ENCODE measurements at regions not wholly inside any gene's neighbourhood (a gene's known extent, or its start where the extent isn't known, plus 50 kb on each side); places are given as distances from the start of the nearest gene placed in this dataset.

GRCh38 chr4:16386711-16387320 lies 160.5 kb upstream of the TAPT1 start (continued):
- no peak for TF ChIP-seq CTCF (IDR thresholded peaks at IDR 0.05)
- no peak for TF ChIP-seq REST (IDR thresholded peaks at IDR 0.05; ENCODE audit: low read depth, low read length)

- no peaks in the 10 kb centered on the region for H3K9me2 ChIP-seq
- no peak for DNase-seq
- no peak overlapping the region for H2AFZ ChIP-seq (ENCODE audit: low read depth)
- H3K4me3 ChIP-seq (ENCODE audit: low read depth in 2 of 2, low read length in 1 of 2), result no peak overlapping the region
- WGBS (ENCODE audit: low lambda C conversion rate), result 44% methylated on average over 6 of the region's 6 CpGs
- H3K4me1 ChIP-seq (ENCODE audit: control insufficient read depth in 1 of 2, insufficient read depth in 2 of 2, low read depth in 1 of 2, low read length in 1 of 2), result no peaks in the 10 kb centered on the region; a peak in 2 of 4 replicates
- no peaks in the 10 kb centered on the region for H3K36me3 ChIP-seq (replicated peaks in 1 of 2; ENCODE audit: control insufficient read depth in 1 of 2, insufficient read depth in 2 of 2, low read length in 1 of 2)
- no peaks in the 10 kb centered on the region for H3F3A ChIP-seq (replicated peaks; ENCODE audit: insufficient read depth)
- no peak overlapping the region for H3K4me2 ChIP-seq
- H3K27ac ChIP-seq (ENCODE audit: low read depth in 2 of 2, low read length in 1 of 2), result no peak overlapping the region
- H3K79me2 ChIP-seq (ENCODE audit: insufficient read depth), result no peaks in the 10 kb centered on the region
- no peaks in the 10 kb centered on the region for H3K9me3 ChIP-seq
- H3K27me3 ChIP-seq (ENCODE audit: insufficient read depth), result no peaks in the 10 kb centered on the region
- ChIA-PET POLR2A (no interaction called here), CTCF (no interaction called here)
- no peak overlapping the region for H3K9ac ChIP-seq
- TF ChIP-seq IRF3 (IDR thresholded peaks at IDR 0.05; ENCODE audit: low read depth, low read length) (no peak), FOSL2 (IDR thresholded peaks at IDR 0.05; ENCODE audit: borderline replicate concordance, low read depth) (no peak), FOXM1 (IDR thresholded peaks at IDR 0.05; ENCODE audit: low read depth) (no peak), CHD2 (IDR thresholded peaks at IDR 0.05; ENCODE audit: low read length, partially characterized antibody) (no peak), GATA2 (CRISPR knock-in tag; IDR thresholded peaks at IDR 0.05) (no peak), NRF1 (IDR thresholded peaks at IDR 0.05; ENCODE audit: low read depth, low read length) (no peak), USF2 (IDR thresholded peaks at IDR 0.05; ENCODE audit: borderline replicate concordance, low read depth, low read length) (no peak), MXI1 (IDR thresholded peaks at IDR 0.05; ENCODE audit: low read depth, low read length) (no peak), GABPA (IDR thresholded peaks at IDR 0.05; ENCODE audit: low read depth) (no peak), RCOR1 (IDR thresholded peaks at IDR 0.05; ENCODE audit: low read length) (no peak), TCF12 (IDR thresholded peaks at IDR 0.05) (no peak), NFIC (IDR thresholded peaks at IDR 0.05; ENCODE audit: borderline replicate concordance) (no peak), SIN3A (IDR thresholded peaks at IDR 0.05; ENCODE audit: borderline replicate concordance, low read depth, low read length) (no peak), CTCF (IDR thresholded peaks at IDR 0.05) (no peak), JUND (IDR thresholded peaks at IDR 0.05) (no peak)
- no peaks in the 10 kb centered on the region for H4K20me1 ChIP-seq (ENCODE audit: insufficient read depth)
These were observed 158.3 kb upstream of the TAPT1 start for GRCh38 chr4:16384576-16384975.

Measured in SK-N-SH (cell line).